Gastrocnemius medialis (tissue), 4 donors: ENCODE measurements at regions not wholly inside any gene's neighbourhood (a gene's known extent, or its start where the extent isn't known, plus 50 kb on each side); places are given as distances from the start of the nearest gene placed in this dataset.

Experiments
- CTCF ChIP-seq, 5 experiments: fragments of 450-650 bp in 3 of 5; fragments of 200-600 bp in 2 of 5; sonication (generic) in 2 of 5; IDR thresholded peaks in 4 of 5; conservative IDR thresholded peaks in 1 of 5; 1 replicate in 4 of 5; 2 replicates in 1 of 5; pipeline ENCODE4 v1.5.1; 2016 to 2019; ENCODE audit warnings: antibody characterized with exemption in 5 of 5, mild to moderate bottlenecking in 3 of 5, moderate library complexity in 3 of 5
- POLR2A ChIP-seq, 2 donors: fragments of 450-650 bp; IDR thresholded peaks; one replicate each; pipeline ENCODE4 v1.6.1; 2017; ENCODE audit warnings: antibody characterized with exemption in 2 of 2, mild to moderate bottlenecking in 2 of 2, moderate library complexity in 2 of 2

GRCh38 chr13:34381228-34381627, 560.8 kb upstream of the NBEA start:
- TF ChIP-seq CTCF (IDR thresholded peaks at IDR 0.05 in 4 of 5, conservative IDR thresholded peaks at IDR 0.05 in 1 of 5) (no peak), POLR2A (IDR thresholded peaks at IDR 0.05) (no peak)
